Lung (tissue), 11 donors: ENCODE measurements at regions not wholly inside any gene's neighbourhood (a gene's known extent, or its start where the extent isn't known, plus 50 kb on each side); places are given as distances from the start of the nearest gene placed in this dataset.
A peak's percentile ranks its signal among the peaks of the same experiment; 100 is the strongest.

Source experiments
- ATAC-seq: fragments of 200-7000 bp; cut with Tn5 transposase; one replicate; pipeline ENCODE4 v1.9.1; 2020; ENCODE audit warnings: moderate number of reproducible peaks; ENCODE audit not compliant: insufficient read depth, low FRiP score
- DNase-seq, 3 donors: peaks; one replicate each; pipeline ENCODE4 v3.0.0-alpha.2; 2013 to 2017
- H3K27ac ChIP-seq, 2 donors: one replicate each; pipeline ENCODE4 v1.5.1; 2013; ENCODE audit warnings: mild to moderate bottlenecking in 2 of 2, moderate library complexity in 2 of 2, control low read depth in 1 of 2, inconsistent platforms in 1 of 2, low read depth in 1 of 2, low read length in 1 of 2
- H3K27me3 ChIP-seq, 3 donors: one replicate each; pipeline ENCODE4 v1.5.1; 2013; ENCODE audit warnings: low read length in 2 of 3; ENCODE audit not compliant: control insufficient read depth in 3 of 3, insufficient read depth in 3 of 3
- H3K36me3 ChIP-seq, 4 donors: one replicate each; pipeline ENCODE4 v1.5.1; 2013; ENCODE audit warnings: low read length in 4 of 4, mild to moderate bottlenecking in 1 of 4, moderate library complexity in 1 of 4; ENCODE audit not compliant: control insufficient read depth in 4 of 4, insufficient read depth in 4 of 4
- H3K4me1 ChIP-seq, 5 donors: one replicate each; pipeline ENCODE4 v1.5.1; 2013; ENCODE audit warnings: low read length in 5 of 5, mild to moderate bottlenecking in 2 of 5, moderate library complexity in 1 of 5; ENCODE audit not compliant: control insufficient read depth in 5 of 5, insufficient read depth in 5 of 5
- H3K4me3 ChIP-seq: one replicate; pipeline ENCODE4 v1.5.1; 2013; ENCODE audit warnings: mild to moderate bottlenecking, control low read depth, moderate library complexity
- H3K9ac ChIP-seq, 2 donors: one replicate each; pipeline ENCODE4 v1.5.1; 2013; ENCODE audit warnings: low read length in 2 of 2, control low read depth in 1 of 2; ENCODE audit not compliant: insufficient read depth in 1 of 2
- H3K9me3 ChIP-seq, 4 donors: one replicate each; pipeline ENCODE4 v1.5.1; 2013; ENCODE audit warnings: low read length in 3 of 4, mild to moderate bottlenecking in 1 of 4, moderate library complexity in 1 of 4; ENCODE audit not compliant: control insufficient read depth in 4 of 4, insufficient read depth in 3 of 4
- CTCF ChIP-seq: IDR thresholded peaks from 2 replicates; pipeline ENCODE4 v1.5.1; 2012; ENCODE audit warnings: mild to moderate bottlenecking; ENCODE audit errors: control extremely low read depth, extremely low read depth
- WGBS, 2 donors: extraction: QIAGEN DNeasy Blood & Tissue Kit; methylation state at CpG; one replicate each; pipeline ENCODE4 v1.1.7; 2013; 5-methylcytosine and 5-hydroxymethylcytosine counted together
- donor health status: control.
- donor health status: control.
- donor health status: Bipolar disorder and iron deficiency.
- donor health status: healthy.
- donor health status: DM: yes; HTN: yes; CAD: no.

GRCh38 chr2:196329959-196330358 is 158.6 kb upstream of the STK17B start:
- no peaks in the 10 kb centered on the region for H3K36me3 ChIP-seq
- peaks cover 0 to 26% (median 0%) of the 10 kb centered on the region in 5 donors for H3K4me1 ChIP-seq
- H3K27me3 ChIP-seq, result no peaks in the 10 kb centered on the region
- no peak overlapping the region for H3K9ac ChIP-seq
- no peaks in the 10 kb centered on the region for H3K9me3 ChIP-seq
- no peak overlapping the region for H3K4me3 ChIP-seq
- H3K27ac ChIP-seq, result peak overlapping the region in 1 of 2 donors; percentile 9
- WGBS, 2 donors, result 73 to 82% methylated on average over 2 of the region's 2 CpGs
- TF ChIP-seq CTCF, result no peak
- ATAC-seq, result no peak
- DNase-seq, result no peak

GRCh38 chr2:196330645-196331044 is 159.3 kb upstream of the STK17B start:
- Histone ChIP-seq H3K27ac (peak overlapping the region; percentile 10 to 59), H3K36me3 (no peaks in the 10 kb centered on the region), H3K4me3 (no peak overlapping the region), H3K4me1 (peaks cover 0 to 23% (median 0%) of the 10 kb centered on the region in 5 donors), H3K27me3 (no peaks in the 10 kb centered on the region), H3K9ac (no peak overlapping the region), H3K9me3 (no peaks in the 10 kb centered on the region)
- ATAC-seq, result no peak
- WGBS, 2 donors, result 77 to 84% methylated on average over 4 of the region's 4 CpGs
- DNase-seq, result peak in 2 of 3 donors; percentile 12 to 40
- no peak for TF ChIP-seq CTCF

GRCh38 chr2:196331143-196331542 is 159.8 kb upstream of the STK17B start:
- peaks cover 0 to 27% (median 2%) of the 10 kb centered on the region in 5 donors for H3K4me1 ChIP-seq
- peak overlapping the region; percentile 10 to 72 for H3K27ac ChIP-seq
- DNase-seq (no peak), ATAC-seq (no peak)
- H3K27me3 ChIP-seq, result no peaks in the 10 kb centered on the region
- H3K36me3 ChIP-seq, result no peaks in the 10 kb centered on the region
- no peak overlapping the region for H3K9ac ChIP-seq
- no peak overlapping the region for H3K4me3 ChIP-seq
- TF ChIP-seq CTCF, result no peak
- no peaks in the 10 kb centered on the region for H3K9me3 ChIP-seq
- 53 to 64% methylated on average over 5 of the region's 5 CpGs for WGBS, 2 donors

GRCh38 chr2:196331851-196332250 is 160.5 kb upstream of the STK17B start:
- Histone ChIP-seq H3K27me3 (no peaks in the 10 kb centered on the region), H3K36me3 (no peaks in the 10 kb centered on the region), H3K4me1 (peaks cover 0 to 29% (median 2%) of the 10 kb centered on the region in 5 donors), H3K27ac (peak overlapping the region in 1 of 2 donors; percentile 56), H3K9ac (no peak overlapping the region), H3K9me3 (no peaks in the 10 kb centered on the region), H3K4me3 (no peak overlapping the region)
- TF ChIP-seq CTCF, result no peak
- ATAC-seq (no peak), DNase-seq (peak in 2 of 3 donors; percentile 7 to 34)
- WGBS, 2 donors, result 10 to 19% methylated on average over 4 of the region's 4 CpGs
